ENCODE measurements at regions not wholly inside any gene's neighbourhood (a gene's known extent, or its start where the extent isn't known, plus 50 kb on each side); places are given as distances from the start of the nearest gene placed in this dataset.

DNA sequence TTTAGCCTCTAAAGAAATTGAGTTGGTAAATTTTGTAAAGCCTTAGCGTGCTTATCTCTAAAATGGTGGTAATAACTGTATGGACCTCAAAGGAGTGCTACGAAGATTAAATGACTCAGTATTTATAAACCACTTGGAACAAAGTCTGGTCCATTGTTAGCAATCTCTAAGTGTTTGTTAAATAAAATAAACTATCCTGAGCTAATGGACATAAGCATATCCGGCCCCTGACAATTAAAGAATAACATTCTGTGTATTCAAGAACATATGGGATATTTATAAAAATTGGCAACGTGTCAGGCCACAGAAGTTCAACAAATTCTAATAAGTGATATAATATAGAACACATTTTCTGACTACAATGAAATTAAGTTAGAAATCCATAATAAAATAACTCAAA lies 71.0 kb downstream of the MYEOV start:
- WGBS (ENCODE audit: low lambda C conversion rate) = 84% methylated on average over 4 of the region's 4 CpGs
- ChIA-PET POLR2A (no interaction called here), CTCF (no interaction called here)

DNA sequence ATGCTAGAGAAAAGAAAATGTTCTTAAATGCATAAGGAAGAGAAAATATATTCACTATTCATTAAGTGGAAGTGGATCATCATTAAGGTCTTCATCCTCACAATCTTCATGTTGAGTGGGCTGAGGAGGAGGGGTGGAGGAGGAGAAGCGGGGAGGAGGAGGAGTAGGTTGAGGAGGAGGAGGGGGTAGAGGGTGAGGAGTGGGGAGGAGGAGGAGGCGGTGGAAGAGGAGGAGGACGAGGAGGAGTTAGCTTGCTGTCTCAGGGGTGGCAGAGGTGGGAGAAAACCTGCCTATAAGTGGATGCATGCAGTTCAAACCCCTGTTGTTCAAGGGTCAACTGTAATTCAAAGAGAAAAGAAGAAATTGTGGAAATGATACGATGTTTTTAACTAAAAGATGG lies 71.6 kb downstream of the MYEOV start:
- Histone ChIP-seq H3K79me2 (ENCODE audit: insufficient read depth) (no peaks in the 10 kb centered on the region), H3K9me2 (no peaks in the 10 kb centered on the region), H3K27me3 (ENCODE audit: insufficient read depth) (no peaks in the 10 kb centered on the region), H4K20me1 (ENCODE audit: insufficient read depth) (no peaks in the 10 kb centered on the region), H2AFZ (ENCODE audit: low read depth) (no peak overlapping the region), H3K9ac (no peak overlapping the region), H3K36me3 (replicated peaks in 1 of 2; ENCODE audit: control insufficient read depth in 1 of 2, insufficient read depth in 2 of 2, low read length in 1 of 2) (no peaks in the 10 kb centered on the region), H3K4me2 (no peak overlapping the region), H3K27ac (ENCODE audit: low read depth in 2 of 2, low read length in 1 of 2) (no peak overlapping the region), H3F3A (replicated peaks; ENCODE audit: insufficient read depth) (peaks cover 10% of the 10 kb centered on the region), H3K4me1 (ENCODE audit: control insufficient read depth in 1 of 2, insufficient read depth in 2 of 2, low read depth in 1 of 2, low read length in 1 of 2) (peaks cover 0 to 13% of the 10 kb centered on the region in 2 experiments; a peak in 1 of 4 replicates), H3K9me3 (no peaks in the 10 kb centered on the region), H3K4me3 (ENCODE audit: low read depth in 2 of 2, low read length in 1 of 2) (no peak overlapping the region)
- ChIA-PET CTCF (interaction anchor here (1.4 kb wide), 1 partner anchor 264 kb away, joined by 4 read pairs; no protein-coding TSS in a partner anchor), POLR2A (no interaction called here)
- DNase-seq = no peak
- WGBS (ENCODE audit: low lambda C conversion rate) = 96% methylated on average over 4 of the region's 4 CpGs
- TF ChIP-seq, protein P1, sequence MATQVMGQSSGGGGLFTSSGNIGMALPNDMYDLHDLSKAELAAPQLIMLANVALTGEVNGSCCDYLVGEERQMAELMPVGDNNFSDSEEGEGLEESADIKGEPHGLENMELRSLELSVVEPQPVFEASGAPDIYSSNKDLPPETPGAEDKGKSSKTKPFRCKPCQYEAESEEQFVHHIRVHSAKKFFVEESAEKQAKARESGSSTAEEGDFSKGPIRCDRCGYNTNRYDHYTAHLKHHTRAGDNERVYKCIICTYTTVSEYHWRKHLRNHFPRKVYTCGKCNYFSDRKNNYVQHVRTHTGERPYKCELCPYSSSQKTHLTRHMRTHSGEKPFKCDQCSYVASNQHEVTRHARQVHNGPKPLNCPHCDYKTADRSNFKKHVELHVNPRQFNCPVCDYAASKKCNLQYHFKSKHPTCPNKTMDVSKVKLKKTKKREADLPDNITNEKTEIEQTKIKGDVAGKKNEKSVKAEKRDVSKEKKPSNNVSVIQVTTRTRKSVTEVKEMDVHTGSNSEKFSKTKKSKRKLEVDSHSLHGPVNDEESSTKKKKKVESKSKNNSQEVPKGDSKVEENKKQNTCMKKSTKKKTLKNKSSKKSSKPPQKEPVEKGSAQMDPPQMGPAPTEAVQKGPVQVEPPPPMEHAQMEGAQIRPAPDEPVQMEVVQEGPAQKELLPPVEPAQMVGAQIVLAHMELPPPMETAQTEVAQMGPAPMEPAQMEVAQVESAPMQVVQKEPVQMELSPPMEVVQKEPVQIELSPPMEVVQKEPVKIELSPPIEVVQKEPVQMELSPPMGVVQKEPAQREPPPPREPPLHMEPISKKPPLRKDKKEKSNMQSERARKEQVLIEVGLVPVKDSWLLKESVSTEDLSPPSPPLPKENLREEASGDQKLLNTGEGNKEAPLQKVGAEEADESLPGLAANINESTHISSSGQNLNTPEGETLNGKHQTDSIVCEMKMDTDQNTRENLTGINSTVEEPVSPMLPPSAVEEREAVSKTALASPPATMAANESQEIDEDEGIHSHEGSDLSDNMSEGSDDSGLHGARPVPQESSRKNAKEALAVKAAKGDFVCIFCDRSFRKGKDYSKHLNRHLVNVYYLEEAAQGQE (IDR thresholded peaks at IDR 0.05; ENCODE audit: low read depth, low read length) = no peak
- TF ChIP-seq RAD21 (IDR thresholded peaks at IDR 0.05; ENCODE audit: low read length) = no peak
- no peak for TF ChIP-seq EZH2phosphoT487 (IDR thresholded peaks at IDR 0.05; ENCODE audit: borderline replicate concordance, low read depth)
- TF ChIP-seq, protein P2, sequence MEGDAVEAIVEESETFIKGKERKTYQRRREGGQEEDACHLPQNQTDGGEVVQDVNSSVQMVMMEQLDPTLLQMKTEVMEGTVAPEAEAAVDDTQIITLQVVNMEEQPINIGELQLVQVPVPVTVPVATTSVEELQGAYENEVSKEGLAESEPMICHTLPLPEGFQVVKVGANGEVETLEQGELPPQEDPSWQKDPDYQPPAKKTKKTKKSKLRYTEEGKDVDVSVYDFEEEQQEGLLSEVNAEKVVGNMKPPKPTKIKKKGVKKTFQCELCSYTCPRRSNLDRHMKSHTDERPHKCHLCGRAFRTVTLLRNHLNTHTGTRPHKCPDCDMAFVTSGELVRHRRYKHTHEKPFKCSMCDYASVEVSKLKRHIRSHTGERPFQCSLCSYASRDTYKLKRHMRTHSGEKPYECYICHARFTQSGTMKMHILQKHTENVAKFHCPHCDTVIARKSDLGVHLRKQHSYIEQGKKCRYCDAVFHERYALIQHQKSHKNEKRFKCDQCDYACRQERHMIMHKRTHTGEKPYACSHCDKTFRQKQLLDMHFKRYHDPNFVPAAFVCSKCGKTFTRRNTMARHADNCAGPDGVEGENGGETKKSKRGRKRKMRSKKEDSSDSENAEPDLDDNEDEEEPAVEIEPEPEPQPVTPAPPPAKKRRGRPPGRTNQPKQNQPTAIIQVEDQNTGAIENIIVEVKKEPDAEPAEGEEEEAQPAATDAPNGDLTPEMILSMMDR (IDR thresholded peaks at IDR 0.05) = no peak
- TF ChIP-seq MXI1 (IDR thresholded peaks at IDR 0.05; ENCODE audit: low read depth, low read length) = no peak
- no peak for TF ChIP-seq NFIC (IDR thresholded peaks at IDR 0.05; ENCODE audit: borderline replicate concordance)

More for the DNA sequence above, 71.0 kb downstream of the MYEOV start:
- DNase-seq = no peak
- no peaks in the 10 kb centered on the region for H3K79me2 ChIP-seq (ENCODE audit: insufficient read depth)
- TF ChIP-seq JUND (IDR thresholded peaks at IDR 0.05) (no peak), NRF1 (IDR thresholded peaks at IDR 0.05; ENCODE audit: low read depth, low read length) (no peak), EZH2phosphoT487 (IDR thresholded peaks at IDR 0.05; ENCODE audit: borderline replicate concordance, low read depth) (no peak), RFX5 (IDR thresholded peaks at IDR 0.05; ENCODE audit: low read length) (no peak), CHD2 (IDR thresholded peaks at IDR 0.05; ENCODE audit: low read length, partially characterized antibody) (no peak), NFIC (IDR thresholded peaks at IDR 0.05; ENCODE audit: borderline replicate concordance) (no peak), RAD21 (IDR thresholded peaks at IDR 0.05; ENCODE audit: low read length) (no peak), MXI1 (IDR thresholded peaks at IDR 0.05; ENCODE audit: low read depth, low read length) (no peak), YY1 (IDR thresholded peaks at IDR 0.05; ENCODE audit: low read depth) (no peak), GATA2 (CRISPR knock-in tag; IDR thresholded peaks at IDR 0.05) (no peak), POLR2AphosphoS5 (IDR thresholded peaks at IDR 0.05; ENCODE audit: low read depth, low read length) (no peak), FOXJ3 (CRISPR knock-in tag; IDR thresholded peaks at IDR 0.05) (no peak)
- TF ChIP-seq, protein P3, sequence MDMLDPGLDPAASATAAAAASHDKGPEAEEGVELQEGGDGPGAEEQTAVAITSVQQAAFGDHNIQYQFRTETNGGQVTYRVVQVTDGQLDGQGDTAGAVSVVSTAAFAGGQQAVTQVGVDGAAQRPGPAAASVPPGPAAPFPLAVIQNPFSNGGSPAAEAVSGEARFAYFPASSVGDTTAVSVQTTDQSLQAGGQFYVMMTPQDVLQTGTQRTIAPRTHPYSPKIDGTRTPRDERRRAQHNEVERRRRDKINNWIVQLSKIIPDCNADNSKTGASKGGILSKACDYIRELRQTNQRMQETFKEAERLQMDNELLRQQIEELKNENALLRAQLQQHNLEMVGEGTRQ (IDR thresholded peaks at IDR 0.05; ENCODE audit: borderline replicate concordance, low read depth, low read length) = no peak
- TF ChIP-seq, protein P1 (IDR thresholded peaks at IDR 0.05; ENCODE audit: low read depth, low read length) = no peak
- TF ChIP-seq, protein P4, sequence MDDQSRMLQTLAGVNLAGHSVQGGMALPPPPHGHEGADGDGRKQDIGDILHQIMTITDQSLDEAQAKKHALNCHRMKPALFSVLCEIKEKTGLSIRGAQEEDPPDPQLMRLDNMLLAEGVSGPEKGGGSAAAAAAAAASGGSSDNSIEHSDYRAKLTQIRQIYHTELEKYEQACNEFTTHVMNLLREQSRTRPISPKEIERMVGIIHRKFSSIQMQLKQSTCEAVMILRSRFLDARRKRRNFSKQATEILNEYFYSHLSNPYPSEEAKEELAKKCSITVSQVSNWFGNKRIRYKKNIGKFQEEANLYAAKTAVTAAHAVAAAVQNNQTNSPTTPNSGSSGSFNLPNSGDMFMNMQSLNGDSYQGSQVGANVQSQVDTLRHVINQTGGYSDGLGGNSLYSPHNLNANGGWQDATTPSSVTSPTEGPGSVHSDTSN (IDR thresholded peaks at IDR 0.05) = no peak
- H3K9ac ChIP-seq = no peak overlapping the region
- no peaks in the 10 kb centered on the region for H3K9me2 ChIP-seq
- no peaks in the 10 kb centered on the region for H3K36me3 ChIP-seq (replicated peaks in 1 of 2; ENCODE audit: control insufficient read depth in 1 of 2, insufficient read depth in 2 of 2, low read length in 1 of 2)
- no peaks in the 10 kb centered on the region for H3K9me3 ChIP-seq
- no peak overlapping the region for H3K4me2 ChIP-seq
- H3K4me1 ChIP-seq (ENCODE audit: control insufficient read depth in 1 of 2, insufficient read depth in 2 of 2, low read depth in 1 of 2, low read length in 1 of 2) = peaks cover 0 to 13% of the 10 kb centered on the region in 2 experiments; a peak in 1 of 4 replicates
- H3K27ac ChIP-seq (ENCODE audit: low read depth in 2 of 2, low read length in 1 of 2) = no peak overlapping the region
- H3K4me3 ChIP-seq (ENCODE audit: low read depth in 2 of 2, low read length in 1 of 2) = no peak overlapping the region
- H3K27me3 ChIP-seq (ENCODE audit: insufficient read depth) = no peaks in the 10 kb centered on the region
- H2AFZ ChIP-seq (ENCODE audit: low read depth) = no peak overlapping the region
- no peaks in the 10 kb centered on the region for H4K20me1 ChIP-seq (ENCODE audit: insufficient read depth)
- H3F3A ChIP-seq (replicated peaks; ENCODE audit: insufficient read depth) = peaks cover 10% of the 10 kb centered on the region
